Mesothelial cell of epicardium (in vitro differentiated cells): ENCODE measurements at regions not wholly inside any gene's neighbourhood (a gene's known extent, or its start where the extent isn't known, plus 50 kb on each side); places are given as distances from the start of the nearest gene placed in this dataset.

Experiments used
- DNase-seq, 2 experiments: peaks; one replicate each; pipeline ENCODE4 v3.0.0; 2021; ENCODE audit warnings: low spot score in 2 of 2; ENCODE audit not compliant: unreplicated experiment in 2 of 2
- H3K27ac Mint-ChIP-seq: 2 replicates; pipeline ENCODE4 v1.8.0; 2021; ENCODE audit warnings: mixed read lengths
- H3K27me3 Mint-ChIP-seq: 2 replicates; pipeline ENCODE4 v1.8.0; 2021; ENCODE audit warnings: low read depth, mixed read lengths
- H3K36me3 Mint-ChIP-seq: 2 replicates; pipeline ENCODE4 v1.8.0; 2021; ENCODE audit warnings: mixed read lengths
- H3K4me1 Mint-ChIP-seq: 2 replicates; pipeline ENCODE4 v1.8.0; 2021; ENCODE audit warnings: mixed read lengths
- H3K4me3 Mint-ChIP-seq: 2 replicates; pipeline ENCODE4 v1.8.0; 2021; ENCODE audit warnings: mild to moderate bottlenecking, moderate library complexity, mixed read lengths
- H3K9me3 Mint-ChIP-seq: 2 replicates; pipeline ENCODE4 v1.8.0; 2021; ENCODE audit warnings: mixed read lengths
- CTCF ChIP-seq: fragments of 200-600 bp; sonication (generic); IDR thresholded peaks from one replicate; pipeline ENCODE4 v1.5.0; 2021; ENCODE audit warnings: antibody characterized with exemption; ENCODE audit not compliant: unreplicated experiment

- Mint-ChIP-seq H3K36me3 (peaks cover 7% of the 10 kb centered on the region), H3K4me1 (peaks cover 5% of the 10 kb centered on the region), H3K27me3 (peaks cover 1% of the 10 kb centered on the region), H3K9me3 (peaks cover 22% of the 10 kb centered on the region), H3K27ac (no peak overlapping the region), H3K4me3 (no peak overlapping the region)
- no peak for DNase-seq
- no peak for TF ChIP-seq CTCF
Observed at GRCh38 chr6:153634416-153634815, 404.6 kb upstream of the OPRM1 start.

- Mint-ChIP-seq H3K9me3 (peaks cover 6% of the 10 kb centered on the region), H3K4me3 (no peak overlapping the region), H3K36me3 (peaks cover 5% of the 10 kb centered on the region), H3K27ac (peak overlapping the region; percentile 93), H3K4me1 (peaks cover 37% of the 10 kb centered on the region), H3K27me3 (peaks cover 4% of the 10 kb centered on the region)
- no peak for TF ChIP-seq CTCF
- peak; percentile 54 to 72 for DNase-seq
Observed at GRCh38 chr6:153625089-153625488, 414.0 kb upstream of the OPRM1 start.

GRCh38 chr6:153624528-153624927 lies 414.5 kb upstream of the OPRM1 start:
- DNase-seq, result no peak
- Mint-ChIP-seq H3K27me3 (peaks cover 3% of the 10 kb centered on the region), H3K36me3 (peaks cover 5% of the 10 kb centered on the region), H3K4me1 (peaks cover 39% of the 10 kb centered on the region), H3K9me3 (peaks cover 6% of the 10 kb centered on the region), H3K27ac (peak overlapping the region; percentile 93), H3K4me3 (no peak overlapping the region)
- TF ChIP-seq CTCF, result no peak

GRCh38 chr6:153623496-153623895 lies 415.5 kb upstream of the OPRM1 start:
- no peak for DNase-seq
- H3K27ac Mint-ChIP-seq, result no peak overlapping the region
- H3K36me3 Mint-ChIP-seq, result peaks cover 5% of the 10 kb centered on the region
- H3K9me3 Mint-ChIP-seq, result peaks cover 6% of the 10 kb centered on the region
- H3K27me3 Mint-ChIP-seq, result peaks cover 2% of the 10 kb centered on the region
- H3K4me3 Mint-ChIP-seq, result no peak overlapping the region
- TF ChIP-seq CTCF, result no peak
- peaks cover 46% of the 10 kb centered on the region for H3K4me1 Mint-ChIP-seq

GRCh38 chr6:153621491-153621890 lies 417.5 kb upstream of the OPRM1 start:
- no peak for TF ChIP-seq CTCF
- Mint-ChIP-seq H3K27ac (no peak overlapping the region), H3K4me1 (peaks cover 43% of the 10 kb centered on the region), H3K4me3 (no peak overlapping the region), H3K9me3 (peaks cover 6% of the 10 kb centered on the region), H3K36me3 (peaks cover 5% of the 10 kb centered on the region), H3K27me3 (peaks cover 2% of the 10 kb centered on the region)
- no peak for DNase-seq

- no peak overlapping the region for H3K4me3 Mint-ChIP-seq
- peaks cover 2% of the 10 kb centered on the region for H3K27me3 Mint-ChIP-seq
- H3K4me1 Mint-ChIP-seq, result peaks cover 48% of the 10 kb centered on the region
- H3K9me3 Mint-ChIP-seq, result peaks cover 6% of the 10 kb centered on the region
- DNase-seq, result no peak
- H3K27ac Mint-ChIP-seq, result no peak overlapping the region
- H3K36me3 Mint-ChIP-seq, result peaks cover 5% of the 10 kb centered on the region
- no peak for TF ChIP-seq CTCF
Observed at GRCh38 chr6:153621070-153621469, 418.0 kb upstream of the OPRM1 start.
